ENCODE measurements at regions not wholly inside any gene's neighbourhood (a gene's known extent, or its start where the extent isn't known, plus 50 kb on each side); places are given as distances from the start of the nearest gene placed in this dataset.

- DNase-seq (ENCODE audit: low read depth in 2 of 2) = no peak
Observed at GRCh38 chr11:8323161-8323935, 59.7 kb upstream of the LMO1 start.

- DNase-seq (ENCODE audit: low read depth in 2 of 2) = no peak
Observed at GRCh38 chr11:8321876-8322275, 58.2 kb upstream of the LMO1 start.

- no peak for DNase-seq (ENCODE audit: low read depth in 2 of 2)
Observed at GRCh38 chr11:8320076-8320475, 56.4 kb upstream of the LMO1 start.

- no peak for DNase-seq (ENCODE audit: low read depth in 2 of 2)
Observed at GRCh38 chr11:8318536-8318935, 54.9 kb upstream of the LMO1 start.

GRCh38 chr11:8317159-8317558 is 53.5 kb upstream of the LMO1 start:
- DNase-seq (ENCODE audit: low read depth in 2 of 2) = no peak

GRCh38 chr11:8315954-8316353 is 52.3 kb upstream of the LMO1 start:
- no peak for DNase-seq (ENCODE audit: low read depth in 2 of 2)

- DNase-seq (ENCODE audit: low read depth in 2 of 2) = no peak
Observed at GRCh38 chr11:8315463-8315862, 51.8 kb upstream of the LMO1 start.

- DNase-seq (ENCODE audit: low read depth in 2 of 2) = no peak
Observed at GRCh38 chr11:8314916-8315315, 51.2 kb upstream of the LMO1 start.

GRCh38 chr11:8313504-8314090 is 49.9 kb upstream of the LMO1 start:
- no peak for DNase-seq (ENCODE audit: low read depth in 2 of 2)
